ENCODE measurements at regions not wholly inside any gene's neighbourhood (a gene's known extent, or its start where the extent isn't known, plus 50 kb on each side); places are given as distances from the start of the nearest gene placed in this dataset.

DNA sequence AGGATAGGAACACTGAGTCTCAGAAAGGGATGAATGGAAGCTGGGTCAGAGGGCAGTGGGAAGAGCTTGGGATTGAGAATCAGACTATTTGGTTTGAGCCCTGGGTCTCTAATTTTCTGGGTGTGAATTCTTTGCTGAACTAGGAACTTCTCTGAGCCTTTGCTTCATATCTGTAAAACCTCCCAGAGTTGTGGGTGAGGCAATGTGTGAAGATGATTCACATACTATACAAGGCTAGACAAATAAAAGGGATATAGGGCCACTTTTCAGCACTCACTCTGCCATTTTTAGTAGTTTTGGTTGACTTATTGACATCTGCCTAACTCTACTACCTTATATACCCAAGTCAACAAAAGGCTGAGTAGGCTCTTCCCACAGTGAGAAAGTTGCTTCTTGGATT, 77.7 kb upstream of the JUN start:
- no peak for DNase-seq (ENCODE audit: extremely low read depth, low read depth)

DNA sequence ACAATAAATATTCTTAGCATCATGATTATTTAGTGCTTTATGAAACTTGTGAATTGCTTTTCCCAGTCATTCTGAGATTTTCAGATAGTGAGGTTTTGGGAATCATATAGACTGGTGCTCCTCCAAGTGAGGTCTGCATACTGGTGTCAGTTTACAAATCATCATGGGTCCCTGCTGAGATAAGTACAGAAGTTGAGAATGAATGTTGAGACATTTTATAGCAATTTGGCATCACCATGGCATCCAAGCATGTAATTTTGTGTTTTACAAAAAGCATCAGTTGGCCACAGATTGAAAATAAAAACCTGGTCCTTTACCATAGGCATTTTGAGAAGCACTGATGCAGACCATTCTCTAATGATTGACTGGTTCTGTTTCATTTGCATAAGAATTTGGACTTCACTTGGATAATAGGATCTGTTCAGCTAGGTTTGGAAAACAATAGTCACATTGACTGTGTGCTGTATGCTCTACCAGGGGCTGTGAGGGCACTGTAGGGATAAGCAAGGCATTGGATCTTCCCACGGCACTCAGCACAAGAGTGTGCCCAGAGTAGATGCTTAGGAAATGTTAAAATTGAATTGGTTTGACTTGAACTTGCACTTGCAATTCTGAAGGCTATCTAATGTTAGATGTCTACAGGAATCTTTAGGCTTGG, 79.0 kb upstream of the JUN start:
- no peak for DNase-seq (ENCODE audit: extremely low read depth, low read depth)

DNA sequence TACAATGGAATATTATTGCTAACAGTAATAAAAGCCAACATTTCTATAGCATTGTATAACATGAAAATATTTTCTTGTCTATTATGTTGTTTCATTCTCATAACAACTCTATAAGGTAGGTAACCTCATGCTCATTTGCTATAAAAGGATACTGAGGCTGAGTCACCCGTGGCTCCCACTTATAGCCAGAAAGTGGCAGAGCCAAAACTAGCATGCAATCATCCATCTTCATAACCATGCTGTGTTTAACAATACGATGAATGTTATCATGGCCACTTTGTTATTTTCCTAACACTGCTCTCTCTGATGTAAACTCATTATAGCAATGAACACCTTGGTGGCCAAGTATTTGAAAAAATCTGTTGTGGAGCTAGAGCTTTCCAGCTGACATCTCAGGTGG, 80.8 kb upstream of the JUN start:
- no peak for DNase-seq (ENCODE audit: extremely low read depth, low read depth)

DNA sequence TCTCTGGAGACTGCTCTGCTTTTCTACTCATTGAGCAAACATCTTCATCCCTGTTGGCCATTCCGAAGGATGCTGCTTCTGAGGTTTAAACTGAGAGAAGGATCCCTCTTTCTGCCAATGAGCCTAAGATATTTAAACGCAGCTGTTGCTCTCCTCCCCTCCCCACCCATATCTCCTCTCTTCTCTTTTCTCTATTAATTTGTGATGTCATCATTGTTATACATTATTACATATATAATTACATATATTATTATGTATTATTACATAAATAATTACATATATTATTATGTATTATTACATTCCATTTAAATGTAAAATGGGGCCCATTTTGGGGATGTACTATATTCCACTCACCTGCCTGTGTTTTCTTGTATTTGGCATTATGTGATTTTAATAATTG, 82.7 kb upstream of the JUN start:
- DNase-seq (ENCODE audit: extremely low read depth, low read depth) = no peak

DNA sequence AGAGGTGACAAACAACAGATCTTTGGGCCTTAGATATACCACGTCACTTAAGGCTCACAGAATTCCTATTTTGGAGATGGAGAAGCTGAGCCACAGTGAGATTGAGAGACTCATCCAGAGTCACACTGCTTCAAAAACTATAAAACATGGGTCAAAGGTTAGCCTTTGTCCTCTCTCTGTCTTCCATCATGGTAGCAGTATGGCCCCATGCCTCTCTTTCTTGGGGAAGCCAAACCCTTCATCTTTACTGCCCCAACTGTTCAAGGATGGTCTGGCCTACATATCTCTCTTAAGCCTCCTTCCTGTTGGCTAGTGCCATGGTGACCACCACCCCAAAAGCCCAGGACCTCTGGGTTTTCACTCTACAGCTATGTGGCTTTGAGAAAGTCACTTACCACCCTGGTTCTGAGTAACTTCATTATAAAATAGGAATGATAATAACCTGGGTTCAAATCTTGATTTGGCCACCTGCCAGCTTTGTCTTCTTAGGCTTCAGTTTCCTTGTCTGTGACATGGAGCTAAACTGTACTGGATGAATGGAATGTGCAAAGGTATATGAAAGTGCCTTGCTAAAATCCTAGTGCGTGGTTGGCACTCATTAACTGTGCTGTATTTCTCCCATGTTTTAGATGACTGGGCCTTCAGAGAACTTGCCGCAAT, 85.9 kb upstream of the JUN start:
- no peak for DNase-seq (ENCODE audit: extremely low read depth, low read depth)

DNA sequence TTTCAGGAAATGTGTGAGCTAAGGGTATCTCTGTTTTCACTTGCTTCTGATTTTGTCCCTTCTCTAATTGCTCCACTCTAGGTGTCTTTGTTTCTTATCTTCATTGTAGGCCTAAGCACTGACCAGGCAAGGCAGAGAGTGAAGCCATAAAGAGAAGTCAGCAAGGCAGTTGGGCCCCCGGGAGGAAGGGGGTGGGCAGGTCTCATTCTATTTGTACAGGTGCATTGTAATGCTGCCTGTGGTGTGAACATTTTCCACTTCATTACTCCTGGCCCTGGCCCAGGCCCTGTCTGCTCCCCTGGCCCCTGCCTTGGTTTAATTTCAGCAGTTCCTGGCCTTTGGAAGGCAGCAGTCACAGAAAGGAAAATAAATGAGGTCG, 86.4 kb upstream of the JUN start:
- DNase-seq (ENCODE audit: extremely low read depth, low read depth) = no peak

DNA sequence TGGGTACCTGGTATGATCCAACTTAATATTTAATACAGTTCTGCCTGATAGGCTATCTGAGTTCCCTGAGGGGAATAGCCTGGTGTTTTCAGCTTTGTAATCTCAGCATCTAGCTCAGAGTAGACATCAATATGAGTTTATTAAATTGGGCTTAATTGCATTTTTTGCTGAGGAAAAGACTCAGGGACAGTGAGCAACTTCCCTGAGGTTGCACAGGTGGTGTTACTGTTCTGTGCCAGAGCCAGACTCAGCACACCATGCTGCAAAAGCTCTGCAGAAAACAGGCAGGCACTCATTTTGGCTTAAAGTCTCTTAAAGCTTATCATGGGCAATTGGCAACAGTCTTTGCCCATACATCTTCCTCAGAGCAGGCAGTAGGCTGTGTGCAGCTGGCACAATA, 90.5 kb upstream of the JUN start:
- DNase-seq (ENCODE audit: extremely low read depth, low read depth) = no peak

DNA sequence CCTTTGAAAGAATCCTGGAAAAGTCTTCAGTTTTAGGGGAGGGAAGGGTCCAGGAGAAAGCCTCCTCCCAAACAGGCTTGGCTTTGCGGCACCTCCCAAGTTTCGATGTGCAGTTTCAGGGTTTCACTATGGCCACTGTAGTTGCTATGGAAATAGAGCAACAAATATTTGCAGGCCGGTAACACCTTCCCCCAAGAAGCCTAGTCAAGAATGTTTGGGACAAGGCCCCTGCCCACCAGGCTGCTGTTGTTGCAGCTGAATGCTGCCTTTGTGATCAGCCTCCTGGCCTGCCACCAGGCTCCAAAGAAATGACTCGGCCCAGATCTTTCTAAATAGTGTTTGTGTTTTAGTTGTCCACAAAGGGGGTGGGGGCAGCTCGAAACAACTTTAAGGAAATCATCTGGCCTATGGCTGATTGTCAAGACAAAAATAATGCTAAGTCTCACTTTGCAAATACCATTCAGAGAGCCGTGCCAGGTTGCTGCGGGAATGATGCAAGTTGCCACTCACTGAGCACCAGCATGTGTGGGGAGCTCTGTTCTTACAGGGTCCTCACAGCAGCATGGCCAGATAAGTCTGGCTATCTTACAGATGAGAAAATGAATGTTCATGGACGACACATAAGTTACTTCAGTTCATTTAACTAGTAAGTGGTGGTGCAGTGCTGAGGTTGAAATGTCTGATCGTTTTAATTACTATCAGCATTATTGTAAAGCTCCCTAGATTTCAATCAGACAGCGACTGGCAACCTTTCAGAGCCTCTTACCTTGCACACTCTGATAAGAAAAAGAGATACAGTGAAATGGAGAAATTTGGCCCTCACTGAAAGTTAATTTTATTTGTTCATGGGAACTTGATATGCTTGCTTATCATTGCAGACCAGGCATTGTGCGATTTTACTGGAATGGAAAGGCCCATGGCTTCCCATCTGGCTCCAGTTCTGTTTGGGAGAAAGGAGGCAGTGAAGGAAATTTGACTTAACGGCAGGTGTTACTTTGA, 91.2 kb upstream of the JUN start:
- no peak for DNase-seq (ENCODE audit: extremely low read depth, low read depth)

DNA sequence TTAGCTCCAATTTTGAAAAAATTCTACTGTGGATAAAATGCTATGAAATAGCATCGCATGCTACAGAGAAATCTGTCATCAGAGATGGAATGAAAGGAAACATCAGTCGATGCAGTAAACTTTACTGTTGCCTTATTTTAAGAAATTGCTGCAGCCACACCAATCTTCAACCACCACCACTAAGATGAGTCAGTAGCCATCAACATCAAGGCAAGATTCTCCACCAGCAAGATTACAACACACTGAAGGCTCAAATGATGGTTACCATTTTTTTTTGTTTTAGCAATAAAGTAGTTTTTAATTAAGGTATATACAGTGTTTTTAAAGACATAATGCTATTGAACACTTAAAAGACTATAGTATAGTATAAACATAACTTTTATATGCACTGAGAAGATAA, 95.6 kb upstream of the JUN start:
- DNase-seq (ENCODE audit: extremely low read depth, low read depth) = no peak

DNA sequence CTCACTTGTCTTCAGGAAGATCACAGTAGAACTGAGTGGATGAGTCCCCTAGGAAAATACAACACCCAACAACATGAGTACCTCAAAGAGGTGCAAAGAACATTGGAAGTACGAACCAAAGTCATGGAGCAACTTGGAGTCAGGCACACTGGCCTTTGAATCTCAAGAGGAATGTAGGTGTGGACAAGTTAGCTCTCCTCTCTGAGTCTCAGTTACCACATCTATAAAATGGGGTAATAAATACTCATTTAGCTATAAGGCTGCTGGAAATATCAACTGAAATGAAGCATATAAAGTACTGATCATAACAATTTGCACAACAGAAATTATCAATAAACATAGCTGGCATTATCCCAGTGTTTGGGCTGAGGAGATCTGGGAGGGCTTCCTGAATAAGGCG, 96.7 kb upstream of the JUN start:
- no peak for DNase-seq (ENCODE audit: extremely low read depth, low read depth)

DNA sequence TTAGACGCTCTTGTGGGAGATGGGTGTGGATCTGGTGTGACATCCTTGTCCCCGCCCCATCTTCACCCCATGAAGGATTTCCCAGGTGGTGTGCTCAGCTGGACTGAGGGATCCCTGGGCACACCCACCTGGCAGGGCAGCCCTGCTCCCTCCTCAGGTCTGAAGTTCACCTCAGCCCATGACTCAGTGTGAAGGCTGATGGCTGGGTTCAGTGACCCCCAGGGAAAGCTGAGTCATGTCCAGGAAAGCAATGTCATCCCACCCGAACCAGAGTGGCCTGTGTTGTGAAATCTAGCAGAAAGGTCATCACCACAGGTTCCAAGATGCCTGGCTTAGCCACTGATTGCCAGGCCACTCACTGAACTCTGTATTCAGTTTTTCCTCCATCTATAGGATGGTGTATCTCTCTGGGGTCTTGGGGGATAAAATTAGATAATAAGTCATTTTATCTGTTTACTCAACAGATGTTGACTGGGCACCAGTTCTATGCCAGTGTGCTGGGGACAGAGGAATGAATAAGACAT, 97.7 kb upstream of the JUN start:
- peak; percentile 17 for DNase-seq (ENCODE audit: extremely low read depth, low read depth)

DNA sequence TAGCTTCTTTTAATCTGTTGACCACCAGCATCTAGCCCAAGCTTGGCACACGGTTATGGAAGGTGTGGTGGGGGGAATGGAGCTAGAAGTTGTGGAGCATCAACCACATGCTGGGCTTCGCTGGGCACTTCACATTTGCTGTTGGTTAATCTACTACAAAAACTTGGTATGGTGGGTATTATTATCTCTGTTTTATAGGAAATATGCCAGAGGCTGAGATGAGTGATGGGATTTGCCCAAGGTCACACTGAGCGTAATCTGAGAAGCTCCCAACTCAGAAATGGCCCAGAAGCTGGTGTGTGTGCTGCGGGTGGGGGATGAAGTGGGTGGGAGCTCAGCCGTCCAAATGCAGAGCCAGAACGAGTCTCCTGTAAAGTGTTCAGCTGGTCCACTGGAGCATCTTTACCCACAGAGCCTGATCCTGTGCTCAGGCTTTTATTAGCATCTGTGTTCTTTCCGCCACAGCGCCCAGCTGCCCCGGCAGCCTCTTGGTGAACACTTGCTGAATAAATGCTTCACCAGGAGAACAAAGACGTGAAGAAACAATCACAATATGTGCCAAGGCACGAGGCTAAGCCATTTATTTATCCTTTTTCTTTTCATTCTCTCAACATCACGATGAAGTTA, 98.6 kb upstream of the JUN start:
- no peak for DNase-seq (ENCODE audit: extremely low read depth, low read depth)

DNA sequence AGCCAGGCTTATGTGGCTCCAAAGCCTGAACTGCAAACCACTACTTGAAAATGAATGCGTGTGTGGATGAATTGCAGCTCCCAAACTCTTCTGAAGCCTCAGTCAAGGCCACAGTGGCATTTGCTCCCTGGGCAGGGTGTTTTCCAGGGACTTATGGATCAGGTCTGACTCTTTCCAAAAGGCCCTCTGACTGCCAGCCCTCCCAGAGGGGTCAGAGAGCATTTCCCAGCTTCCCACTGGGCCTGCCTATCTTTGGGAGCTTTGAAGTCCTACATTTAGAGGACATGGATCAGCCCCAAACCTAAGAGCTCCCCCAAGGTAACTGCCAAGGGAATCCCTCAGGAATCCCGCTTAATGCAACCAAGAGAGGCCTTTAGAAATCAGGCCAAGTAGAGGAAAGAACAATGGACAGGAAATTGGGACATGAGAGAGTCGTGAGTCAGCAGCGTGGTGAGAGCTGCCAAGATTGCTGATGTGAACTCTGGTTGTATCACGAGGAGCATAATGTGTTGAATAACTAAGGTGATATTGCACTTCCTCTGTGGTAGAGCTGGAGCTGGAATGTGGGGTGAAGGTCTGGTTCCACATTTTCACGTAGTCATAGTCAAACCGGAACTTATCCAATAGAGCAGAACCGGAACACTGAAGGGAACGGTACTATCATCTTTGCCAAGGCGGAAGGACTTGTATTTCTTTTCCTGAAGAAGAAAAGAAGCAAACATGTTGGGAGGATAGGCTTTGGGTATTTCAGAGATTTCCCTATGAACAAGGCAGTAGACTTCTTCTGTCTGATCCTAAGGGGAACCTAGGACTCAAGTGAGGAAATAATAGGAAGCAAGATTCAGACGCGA, 99.4 kb upstream of the JUN start:
- DNase-seq (ENCODE audit: extremely low read depth, low read depth) = peak; percentile 50

DNA sequence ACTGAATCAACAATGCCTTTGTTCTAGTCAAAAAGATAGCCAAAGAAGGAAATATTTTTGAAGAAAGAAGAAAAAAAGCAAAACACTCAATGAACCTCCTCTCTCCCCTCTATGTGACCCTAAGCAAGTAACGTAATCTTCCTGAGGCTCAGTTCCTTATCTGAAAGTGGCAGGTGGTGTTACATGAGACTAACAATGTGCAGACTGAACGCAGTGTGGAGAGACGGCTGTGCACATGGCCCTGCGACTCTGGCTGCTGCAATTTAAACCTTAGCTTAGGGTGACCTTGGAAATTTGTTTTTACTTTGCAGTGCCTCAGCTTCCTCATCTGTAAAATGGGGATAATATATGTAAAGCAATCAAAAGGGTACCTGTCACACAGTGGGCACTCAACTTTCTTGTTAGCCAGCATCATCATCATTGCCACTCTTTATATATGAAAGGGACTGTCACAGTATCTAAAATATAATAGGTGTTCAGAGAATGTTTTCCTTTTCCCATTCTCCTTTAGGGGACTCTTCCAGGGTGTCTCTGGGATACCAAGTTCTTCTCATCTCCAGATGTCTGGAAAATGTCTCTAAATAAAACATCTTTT, 100.1 kb upstream of the JUN start:
- no peak for DNase-seq (ENCODE audit: extremely low read depth, low read depth)

DNA sequence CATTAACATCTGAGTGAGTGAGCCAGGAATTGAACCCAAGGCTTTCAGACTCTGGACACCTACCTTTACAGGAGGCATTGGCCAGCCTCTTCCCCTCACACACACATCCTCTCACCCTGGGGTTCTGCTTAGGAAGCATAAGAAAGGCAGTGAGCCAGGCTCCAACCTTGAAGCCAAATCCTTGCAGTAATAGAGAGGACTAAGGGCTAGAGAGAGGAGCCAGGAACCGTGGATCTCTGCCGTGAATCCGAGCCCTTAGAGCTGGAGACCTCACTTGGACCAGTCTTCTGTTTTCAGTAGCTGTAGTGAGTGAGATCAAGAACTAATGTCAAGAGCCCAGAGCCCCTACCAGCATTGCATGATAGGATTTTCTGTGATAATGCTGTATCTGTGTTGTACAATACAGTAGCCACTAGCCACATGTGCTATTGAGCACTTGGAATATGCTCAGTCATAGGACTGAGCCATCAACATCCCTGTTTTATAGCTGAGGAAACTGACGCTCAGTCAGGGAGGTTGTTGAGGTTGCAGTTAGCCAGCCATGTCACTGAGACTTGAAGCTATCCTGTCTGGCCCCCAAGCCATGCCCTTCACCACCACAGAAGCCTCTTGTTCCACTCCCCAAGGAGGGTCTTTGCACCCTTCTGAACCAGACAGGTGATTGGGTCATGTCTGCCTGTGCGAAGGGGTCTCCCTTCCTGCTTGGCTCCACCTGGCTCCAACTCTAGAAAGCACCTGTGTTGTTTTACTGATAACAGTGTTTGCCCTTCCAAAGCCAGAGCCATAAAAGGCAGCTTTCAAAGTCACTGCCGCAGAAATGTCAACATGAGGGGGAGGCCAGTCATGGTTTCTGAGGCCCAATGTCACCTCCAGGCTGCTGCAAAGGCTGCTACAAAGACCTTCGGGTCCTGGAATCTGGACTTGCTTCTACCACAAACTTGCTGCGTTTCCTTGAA, 101.1 kb upstream of the JUN start:
- no peak for DNase-seq (ENCODE audit: extremely low read depth, low read depth)

DNA sequence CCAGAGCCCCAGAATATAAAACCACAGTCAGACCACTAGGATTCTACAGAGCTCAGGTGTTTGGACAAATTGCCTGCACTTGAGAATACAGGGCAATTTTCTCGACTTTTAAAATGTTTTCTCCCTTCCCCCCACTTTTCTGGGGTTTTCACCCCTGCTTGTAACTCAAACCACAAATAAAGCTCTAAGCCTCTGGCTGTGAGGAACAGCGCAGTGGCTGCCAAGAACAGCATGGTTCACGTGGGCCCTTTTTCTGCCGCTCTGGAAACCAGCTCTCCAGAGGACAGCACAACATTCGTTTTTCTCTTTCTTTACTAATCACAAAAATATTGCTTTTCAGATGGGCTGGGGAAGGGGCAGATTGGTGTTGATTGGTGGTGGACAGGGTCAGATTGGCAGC, 102.2 kb upstream of the JUN start:
- DNase-seq (ENCODE audit: extremely low read depth, low read depth) = no peak

DNA sequence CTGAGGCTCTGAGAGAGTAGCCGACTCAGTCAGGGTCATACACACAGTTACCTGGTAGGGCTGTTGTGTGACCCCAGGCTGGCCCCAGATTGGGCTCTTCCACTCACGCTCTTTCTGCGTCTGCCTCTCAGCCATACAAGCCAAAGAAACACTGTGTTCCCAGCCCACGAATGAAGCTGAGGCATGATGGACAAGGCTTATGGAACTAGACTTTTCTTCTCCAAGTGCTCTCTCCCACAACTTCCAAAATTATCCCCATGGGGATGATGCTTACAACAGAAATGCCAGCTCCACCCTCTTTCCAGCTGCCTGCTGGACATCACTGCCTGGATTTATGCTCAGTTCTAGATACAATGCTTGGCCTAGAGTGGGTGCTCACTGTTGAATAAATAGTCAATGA, 102.8 kb upstream of the JUN start:
- DNase-seq (ENCODE audit: extremely low read depth, low read depth) = no peak

DNA sequence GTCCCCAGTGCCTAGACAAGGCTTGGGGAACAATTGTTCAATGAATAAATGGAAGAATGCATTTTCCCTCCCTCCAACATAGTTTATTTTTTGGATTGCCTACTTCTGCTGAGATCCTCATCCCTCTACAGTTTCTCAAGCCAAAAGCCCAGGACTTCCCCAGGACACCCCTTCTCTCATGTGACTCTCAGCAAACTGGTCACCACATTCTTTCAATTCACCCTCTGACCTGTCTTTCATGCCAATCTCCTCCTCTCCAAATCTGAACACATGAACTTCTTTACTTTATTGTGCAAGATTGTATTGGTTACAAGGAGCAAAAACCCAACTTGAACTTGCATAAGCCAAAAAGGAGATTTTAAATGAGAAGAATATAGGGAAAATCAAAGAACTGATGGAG, 103.2 kb upstream of the JUN start:
- DNase-seq (ENCODE audit: extremely low read depth, low read depth) = no peak

DNA sequence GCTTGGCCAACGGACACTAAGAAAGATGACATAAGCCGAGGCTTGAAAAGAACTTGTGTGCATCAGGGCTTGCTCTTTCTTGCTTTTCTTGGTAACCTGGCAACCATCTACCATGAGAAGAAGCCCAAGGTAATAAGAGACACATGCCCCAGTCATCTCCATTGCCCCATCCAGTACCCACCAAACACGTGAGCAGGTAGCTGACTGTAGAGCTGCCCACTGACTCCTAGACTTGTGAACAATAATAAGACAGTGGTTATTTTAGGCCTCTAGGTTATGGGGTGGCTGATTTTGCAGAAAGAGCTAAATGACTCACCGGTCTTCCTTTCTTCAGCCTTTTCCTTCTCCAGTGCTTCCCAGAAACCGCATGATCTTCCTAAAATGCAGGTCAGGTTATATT, 105.0 kb upstream of the JUN start:
- DNase-seq (ENCODE audit: extremely low read depth, low read depth) = no peak

Data from NCI-H460 (cell line).